ENCODE measurements at regions not wholly inside any gene's neighbourhood (a gene's known extent, or its start where the extent isn't known, plus 50 kb on each side); places are given as distances from the start of the nearest gene placed in this dataset.

- TF ChIP-seq POLR2AphosphoS5 (IDR thresholded peaks at IDR 0.05; ENCODE audit: borderline replicate concordance, low read depth, low read length) (no peak), EZH2 (IDR thresholded peaks at IDR 0.05) (no peak), FOXP2 (optimal IDR thresholded peaks at IDR 0.05; ENCODE audit: control extremely low read depth, extremely low read length, insufficient read depth) (no peak)
Measured at GRCh38 chr22:48258811-48259210, 1496.4 kb downstream of the TBC1D22A start.
